Prostate gland (tissue), 2 donors: ENCODE measurements at regions not wholly inside any gene's neighbourhood (a gene's known extent, or its start where the extent isn't known, plus 50 kb on each side); places are given as distances from the start of the nearest gene placed in this dataset.

Source experiments
- POLR2A ChIP-seq: fragments of 450-650 bp; IDR thresholded peaks from one replicate; pipeline ENCODE4 v1.6.1; 2016; ENCODE audit warnings: antibody characterized with exemption, mild to moderate bottlenecking
- POLR2AphosphoS5 ChIP-seq: sonication (generic); formaldehyde crosslinking; IDR thresholded peaks from one replicate; pipeline ENCODE4 v1.6.1; 2017; ENCODE audit warnings: antibody characterized with exemption
- TF ChIP-seq, protein P1 (sequence below), 4 experiments: fragments of 200-600 bp in 2 of 4; fragments of 450-650 bp in 2 of 4; sonication (generic) in 2 of 4; IDR thresholded peaks; 1 replicate in 3 of 4; 2 replicates in 1 of 4; pipeline ENCODE4 v1.5.1; 2016 to 2019; ENCODE audit warnings: antibody characterized with exemption in 4 of 4, mild to moderate bottlenecking in 2 of 4, moderate library complexity in 2 of 4

DNA sequence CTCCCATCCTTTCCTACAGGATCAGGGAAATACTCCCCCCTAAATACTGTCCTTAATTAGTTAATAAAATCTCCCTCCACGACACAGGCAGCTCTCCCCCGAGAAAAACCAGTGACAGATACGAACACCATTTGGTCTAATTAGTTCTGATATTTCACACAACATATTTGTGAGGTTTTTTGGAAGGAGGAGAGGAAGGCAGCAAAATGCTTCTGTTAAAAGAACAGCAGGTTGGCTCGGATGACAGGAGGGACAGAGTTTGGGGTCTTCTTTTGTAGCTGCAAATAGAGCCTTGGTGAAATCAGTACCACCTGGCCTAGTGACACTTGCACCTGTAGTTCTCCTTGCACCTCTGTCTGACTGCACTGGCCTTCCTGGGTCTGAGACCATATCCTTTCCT is 507.0 kb downstream of the PLXNA4 start:
- TF ChIP-seq, protein P1, sequence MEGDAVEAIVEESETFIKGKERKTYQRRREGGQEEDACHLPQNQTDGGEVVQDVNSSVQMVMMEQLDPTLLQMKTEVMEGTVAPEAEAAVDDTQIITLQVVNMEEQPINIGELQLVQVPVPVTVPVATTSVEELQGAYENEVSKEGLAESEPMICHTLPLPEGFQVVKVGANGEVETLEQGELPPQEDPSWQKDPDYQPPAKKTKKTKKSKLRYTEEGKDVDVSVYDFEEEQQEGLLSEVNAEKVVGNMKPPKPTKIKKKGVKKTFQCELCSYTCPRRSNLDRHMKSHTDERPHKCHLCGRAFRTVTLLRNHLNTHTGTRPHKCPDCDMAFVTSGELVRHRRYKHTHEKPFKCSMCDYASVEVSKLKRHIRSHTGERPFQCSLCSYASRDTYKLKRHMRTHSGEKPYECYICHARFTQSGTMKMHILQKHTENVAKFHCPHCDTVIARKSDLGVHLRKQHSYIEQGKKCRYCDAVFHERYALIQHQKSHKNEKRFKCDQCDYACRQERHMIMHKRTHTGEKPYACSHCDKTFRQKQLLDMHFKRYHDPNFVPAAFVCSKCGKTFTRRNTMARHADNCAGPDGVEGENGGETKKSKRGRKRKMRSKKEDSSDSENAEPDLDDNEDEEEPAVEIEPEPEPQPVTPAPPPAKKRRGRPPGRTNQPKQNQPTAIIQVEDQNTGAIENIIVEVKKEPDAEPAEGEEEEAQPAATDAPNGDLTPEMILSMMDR (IDR thresholded peaks at IDR 0.05), result no peak
- TF ChIP-seq POLR2A, result no peak
- TF ChIP-seq POLR2AphosphoS5, result no peak
